Small intestine (tissue), 7 donors: ENCODE measurements at regions not wholly inside any gene's neighbourhood (a gene's known extent, or its start where the extent isn't known, plus 50 kb on each side); places are given as distances from the start of the nearest gene placed in this dataset.
A peak's percentile ranks its signal among the peaks of the same experiment; 100 is the strongest.

Experiments used
- DNase-seq, 2 donors: peaks; one replicate each; pipeline versions ENCODE4 v3.0.0 to v3.0.0-alpha.2; 2013
- FAIRE-seq: peaks from 2 replicates; lab custom pipeline; 2012; peaks lifted over from hg19 to GRCh38; lab: Jason Lieb, UNC
- H3K27ac ChIP-seq, 3 donors: one replicate each; pipeline ENCODE4 v1.5.1; 2013; ENCODE audit warnings: low read length in 2 of 3, mild to moderate bottlenecking in 2 of 3, control low read depth in 1 of 3, inconsistent platforms in 1 of 3, low read depth in 1 of 3, moderate library complexity in 1 of 3
- H3K27me3 ChIP-seq, 3 donors: one replicate each; pipeline ENCODE4 v1.6.1; 2013; ENCODE audit warnings: low read length in 3 of 3, inconsistent platforms in 1 of 3; ENCODE audit not compliant: control insufficient read depth in 3 of 3, insufficient read depth in 3 of 3
- H3K36me3 ChIP-seq, 3 donors: one replicate each; pipeline ENCODE4 v1.6.1; 2013; ENCODE audit warnings: low read length in 3 of 3, inconsistent platforms in 1 of 3, low read depth in 1 of 3, mild to moderate bottlenecking in 1 of 3, moderate library complexity in 1 of 3; ENCODE audit not compliant: control insufficient read depth in 3 of 3, insufficient read depth in 2 of 3
- H3K4me1 ChIP-seq, 3 donors: one replicate each; pipeline ENCODE4 v1.6.1; 2013; ENCODE audit warnings: low read length in 2 of 3, inconsistent platforms in 1 of 3, low read depth in 1 of 3, mild to moderate bottlenecking in 1 of 3, moderate library complexity in 1 of 3; ENCODE audit not compliant: control insufficient read depth in 3 of 3, insufficient read depth in 2 of 3
- H3K4me3 ChIP-seq, 3 donors: one replicate each; pipeline ENCODE4 v1.5.1; 2013; ENCODE audit warnings: low read length in 3 of 3, control low read depth in 1 of 3, inconsistent platforms in 1 of 3, low read depth in 1 of 3, mild to moderate bottlenecking in 1 of 3, moderate library complexity in 1 of 3
- H3K9me3 ChIP-seq, 2 donors: one replicate each; pipeline ENCODE4 v1.6.1; 2013; ENCODE audit warnings: low read depth in 1 of 2, low read length in 1 of 2; ENCODE audit not compliant: control insufficient read depth in 2 of 2, insufficient read depth in 1 of 2
- WGBS, 3 donors: extraction: QIAGEN DNeasy Blood & Tissue Kit; methylation state at CpG; one replicate each; pipeline ENCODE4 v1.1.7; 2013; 5-methylcytosine and 5-hydroxymethylcytosine counted together
- donor health status: healthy with polysubstance abuse.
- donor health status: control.
- donor health status: control.
- donor health status: Bipolar disorder and iron deficiency.
- donor health status: healthy.

- Histone ChIP-seq H3K36me3 (no peaks in the 10 kb centered on the region), H3K4me3 (no peak overlapping the region), H3K27ac (no peak overlapping the region), H3K9me3 (no peaks in the 10 kb centered on the region), H3K27me3 (peaks cover 0 to 2% (median 0%) of the 10 kb centered on the region in 3 donors), H3K4me1 (no peaks in the 10 kb centered on the region)
- no peak for DNase-seq
- FAIRE-seq: no peak
- WGBS, 3 donors: 87 to 88% (median 87%) methylated on average over 3 of the region's 3 CpGs
Measured at GRCh38 chr4:42296196-42296595, 101.1 kb upstream of the SHISA3 start.

- H3K36me3 ChIP-seq: no peaks in the 10 kb centered on the region
- no peaks in the 10 kb centered on the region for H3K4me1 ChIP-seq
- H3K4me3 ChIP-seq: no peak overlapping the region
- FAIRE-seq (no peak), DNase-seq (peak; percentile 13 to 42)
- H3K27ac ChIP-seq: no peak overlapping the region
- H3K9me3 ChIP-seq: no peaks in the 10 kb centered on the region
- H3K27me3 ChIP-seq: peaks cover 0 to 2% (median 0%) of the 10 kb centered on the region in 3 donors
- WGBS, 3 donors: 10 to 21% (median 19%) methylated on average over 4 of the region's 4 CpGs
Measured at GRCh38 chr4:42302348-42302747, 94.9 kb upstream of the SHISA3 start.

- Histone ChIP-seq H3K4me3 (no peak overlapping the region), H3K27ac (no peak overlapping the region), H3K4me1 (no peaks in the 10 kb centered on the region), H3K36me3 (no peaks in the 10 kb centered on the region), H3K27me3 (peaks cover 0 to 3% (median 0%) of the 10 kb centered on the region in 3 donors), H3K9me3 (no peaks in the 10 kb centered on the region)
- WGBS, 3 donors: 77 to 80% (median 80%) methylated on average over 11 of the region's 11 CpGs
- no peak for DNase-seq
- FAIRE-seq: no peak
Measured at GRCh38 chr4:42306221-42307109, 90.8 kb upstream of the SHISA3 start.

- WGBS, 3 donors: 72 to 82% (median 81%) methylated on average over 3 of the region's 3 CpGs
- Histone ChIP-seq H3K4me3 (no peak overlapping the region), H3K9me3 (no peaks in the 10 kb centered on the region), H3K36me3 (no peaks in the 10 kb centered on the region), H3K4me1 (no peaks in the 10 kb centered on the region), H3K27me3 (peaks cover 0 to 3% (median 0%) of the 10 kb centered on the region in 3 donors), H3K27ac (no peak overlapping the region)
- DNase-seq (no peak), FAIRE-seq (no peak)
Measured at GRCh38 chr4:42308247-42308646, 89.0 kb upstream of the SHISA3 start.

GRCh38 chr4:42309361-42310260 lies 87.7 kb upstream of the SHISA3 start:
- DNase-seq (no peak), FAIRE-seq (no peak)
- H3K27ac ChIP-seq: no peak overlapping the region
- no peaks in the 10 kb centered on the region for H3K4me1 ChIP-seq
- 67 to 68% (median 67%) methylated on average over 9 of the region's 9 CpGs for WGBS, 3 donors
- H3K27me3 ChIP-seq: peaks cover 0 to 3% (median 0%) of the 10 kb centered on the region in 3 donors
- H3K4me3 ChIP-seq: no peak overlapping the region
- H3K36me3 ChIP-seq: no peaks in the 10 kb centered on the region
- H3K9me3 ChIP-seq: peaks cover 0 to 6% of the 10 kb centered on the region in 2 donors

GRCh38 chr4:42310358-42310757 lies 86.9 kb upstream of the SHISA3 start:
- no peaks in the 10 kb centered on the region for H3K36me3 ChIP-seq
- FAIRE-seq (no peak), DNase-seq (no peak)
- peaks cover 0 to 3% (median 0%) of the 10 kb centered on the region in 3 donors for H3K27me3 ChIP-seq
- 55 to 63% (median 62%) methylated on average over 5 of the region's 5 CpGs for WGBS, 3 donors
- no peaks in the 10 kb centered on the region for H3K4me1 ChIP-seq
- peaks cover 0 to 7% of the 10 kb centered on the region in 2 donors for H3K9me3 ChIP-seq
- no peak overlapping the region for H3K27ac ChIP-seq
- no peak overlapping the region for H3K4me3 ChIP-seq

- no peak overlapping the region for H3K27ac ChIP-seq
- FAIRE-seq (no peak), DNase-seq (no peak)
- peaks cover 0 to 9% of the 10 kb centered on the region in 2 donors for H3K9me3 ChIP-seq
- WGBS, 3 donors: 85 to 99% (median 92%) methylated on average over 5 of the region's 5 CpGs
- peaks cover 0 to 3% (median 0%) of the 10 kb centered on the region in 3 donors for H3K27me3 ChIP-seq
- no peaks in the 10 kb centered on the region for H3K36me3 ChIP-seq
- H3K4me3 ChIP-seq: no peak overlapping the region
- H3K4me1 ChIP-seq: no peaks in the 10 kb centered on the region
Measured at GRCh38 chr4:42310806-42311205, 86.5 kb upstream of the SHISA3 start.

- no peak overlapping the region for H3K4me3 ChIP-seq
- H3K27me3 ChIP-seq: peaks cover 0 to 3% (median 0%) of the 10 kb centered on the region in 3 donors
- no peak for FAIRE-seq
- 62 to 78% (median 75%) methylated on average over 3 of the region's 3 CpGs for WGBS, 3 donors
- DNase-seq: no peak
- no peak overlapping the region for H3K27ac ChIP-seq
- H3K36me3 ChIP-seq: no peaks in the 10 kb centered on the region
- no peaks in the 10 kb centered on the region for H3K4me1 ChIP-seq
- peaks cover 0 to 9% of the 10 kb centered on the region in 2 donors for H3K9me3 ChIP-seq
Measured at GRCh38 chr4:42311591-42311990, 85.7 kb upstream of the SHISA3 start.
